Central memory CD8-positive, alpha-beta T cell (primary cell): ENCODE measurements at regions not wholly inside any gene's neighbourhood (a gene's known extent, or its start where the extent isn't known, plus 50 kb on each side); places are given as distances from the start of the nearest gene placed in this dataset.

ENCODE experiments used
- ATAC-seq: fragments of 150-1000 bp; cut with Tn5 transposase; replicated peaks from 2 replicates; pipeline ENCODE4 v1.10.0; 2022; ENCODE audit warnings: mild to moderate bottlenecking, moderate FRiP score, moderate number of reproducible peaks; ENCODE audit not compliant: poor library complexity, severe bottlenecking; ENCODE audit errors: extremely low read depth
- DNase-seq, 2 donors: peaks; one replicate each; pipeline ENCODE4 v3.0.0; 2021; ENCODE audit warnings: low spot score in 2 of 2
- H3K27ac Mint-ChIP-seq: one replicate; pipeline ENCODE4 v1.8.0; 2022; ENCODE audit warnings: low read depth, mild to moderate bottlenecking, moderate library complexity, mixed read lengths
- H3K27me3 Mint-ChIP-seq: one replicate; pipeline ENCODE4 v1.8.0; 2022; ENCODE audit warnings: mixed read lengths
- H3K36me3 Mint-ChIP-seq: one replicate; pipeline ENCODE4 v1.8.0; 2022; ENCODE audit warnings: mild to moderate bottlenecking, moderate library complexity, mixed read lengths; ENCODE audit not compliant: insufficient read depth
- H3K4me1 Mint-ChIP-seq: one replicate; pipeline ENCODE4 v1.8.0; 2022; ENCODE audit warnings: mixed read lengths
- H3K4me3 Mint-ChIP-seq: one replicate; pipeline ENCODE4 v1.8.0; 2022; ENCODE audit warnings: mild to moderate bottlenecking, moderate library complexity, mixed read lengths
- H3K9me3 Mint-ChIP-seq: one replicate; pipeline ENCODE4 v1.8.0; 2022; ENCODE audit warnings: mixed read lengths

DNA sequence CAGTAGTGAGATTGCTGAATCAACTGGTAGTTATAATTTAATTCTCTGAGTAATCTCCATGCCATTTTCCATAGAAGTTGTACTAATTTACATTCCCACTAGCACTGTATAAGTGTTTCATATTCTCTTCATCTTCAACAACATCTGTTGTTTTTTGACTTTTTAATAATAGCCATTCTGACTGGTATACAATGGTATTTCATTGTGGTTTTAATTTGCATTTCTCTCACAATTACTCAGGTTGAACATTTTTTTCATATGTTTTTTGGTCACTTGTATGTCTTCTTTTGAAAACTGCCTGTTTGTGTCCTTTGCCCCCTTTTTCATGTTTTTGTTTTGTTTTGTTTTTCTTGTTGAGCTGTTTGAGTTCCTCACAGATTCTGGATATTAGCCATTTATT lies 880.2 kb downstream of the RAPGEF2 start:
- DNase-seq (no peak), ATAC-seq (no peak)
- Mint-ChIP-seq H3K27ac (no peak overlapping the region), H3K27me3 (no peaks in the 10 kb centered on the region), H3K4me1 (no peaks in the 10 kb centered on the region), H3K4me3 (no peak overlapping the region), H3K36me3 (no peaks in the 10 kb centered on the region), H3K9me3 (peaks cover 11% of the 10 kb centered on the region)

DNA sequence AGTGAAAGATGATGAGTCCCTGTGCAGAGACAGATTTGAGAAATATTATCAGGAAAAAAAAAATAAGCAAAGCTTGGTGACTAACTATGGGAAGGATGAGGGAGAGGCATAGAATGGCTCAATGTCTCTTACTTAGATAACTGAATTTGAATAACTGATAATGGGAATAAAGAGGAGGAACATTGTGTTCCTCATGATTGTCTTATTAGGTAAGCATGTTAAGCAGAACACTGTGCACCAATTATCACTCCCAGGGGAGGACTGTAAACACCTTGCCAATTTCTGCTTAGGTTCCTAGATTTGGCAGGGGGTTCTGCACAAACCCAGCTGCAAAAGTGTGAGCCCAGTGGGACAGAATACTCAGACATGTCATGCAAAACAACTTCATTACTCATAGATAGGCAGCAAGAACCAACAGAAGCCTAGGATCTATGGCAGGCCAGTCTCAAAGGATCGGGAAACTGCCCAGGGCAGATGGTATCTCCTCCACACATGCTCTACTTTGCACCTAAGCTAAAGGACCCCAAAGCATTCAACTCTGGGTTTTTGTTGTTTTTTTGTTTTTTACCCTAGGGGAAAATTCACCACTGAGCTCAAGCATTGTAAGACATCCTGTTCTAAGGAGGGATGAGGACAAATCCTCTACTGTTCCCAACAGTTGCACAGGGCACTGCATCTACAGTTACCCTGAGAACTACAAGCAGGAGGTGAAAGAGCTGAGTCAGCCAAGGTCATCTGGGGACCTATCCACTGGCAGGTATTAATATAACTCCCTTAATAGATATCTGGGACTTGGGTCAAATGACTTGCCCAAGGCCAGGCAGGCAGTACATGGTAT lies 907.0 kb downstream of the RAPGEF2 start:
- Mint-ChIP-seq H3K4me1 (no peaks in the 10 kb centered on the region), H3K36me3 (no peaks in the 10 kb centered on the region), H3K27me3 (no peaks in the 10 kb centered on the region), H3K9me3 (peaks cover 30% of the 10 kb centered on the region), H3K27ac (no peak overlapping the region), H3K4me3 (no peak overlapping the region)
- ATAC-seq (no peak), DNase-seq (no peak)

DNA sequence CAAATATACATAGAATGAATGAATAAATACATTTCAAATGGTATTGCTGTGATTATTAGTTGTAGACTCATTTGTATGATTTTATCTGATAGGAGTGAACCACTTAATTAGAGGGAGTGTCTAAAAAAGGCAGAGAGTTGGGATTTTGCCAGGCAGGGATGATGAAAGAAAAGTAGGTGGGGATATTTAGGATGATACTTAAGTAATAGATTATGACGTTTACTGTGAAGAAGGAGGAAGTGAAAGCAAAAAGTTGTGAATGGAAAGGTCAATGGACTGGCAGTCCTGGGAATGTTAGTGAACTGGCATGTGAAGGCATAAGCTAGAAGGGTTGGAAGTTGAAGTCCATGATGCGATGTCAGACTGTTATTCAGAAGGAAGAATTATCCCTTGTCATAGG lies 917.1 kb downstream of the RAPGEF2 start:
- H3K27ac Mint-ChIP-seq: no peak overlapping the region
- H3K4me1 Mint-ChIP-seq: no peaks in the 10 kb centered on the region
- DNase-seq (no peak), ATAC-seq (no peak)
- no peak overlapping the region for H3K4me3 Mint-ChIP-seq
- H3K36me3 Mint-ChIP-seq: peaks cover 1% of the 10 kb centered on the region
- H3K9me3 Mint-ChIP-seq: peaks cover 26% of the 10 kb centered on the region
- no peaks in the 10 kb centered on the region for H3K27me3 Mint-ChIP-seq

DNA sequence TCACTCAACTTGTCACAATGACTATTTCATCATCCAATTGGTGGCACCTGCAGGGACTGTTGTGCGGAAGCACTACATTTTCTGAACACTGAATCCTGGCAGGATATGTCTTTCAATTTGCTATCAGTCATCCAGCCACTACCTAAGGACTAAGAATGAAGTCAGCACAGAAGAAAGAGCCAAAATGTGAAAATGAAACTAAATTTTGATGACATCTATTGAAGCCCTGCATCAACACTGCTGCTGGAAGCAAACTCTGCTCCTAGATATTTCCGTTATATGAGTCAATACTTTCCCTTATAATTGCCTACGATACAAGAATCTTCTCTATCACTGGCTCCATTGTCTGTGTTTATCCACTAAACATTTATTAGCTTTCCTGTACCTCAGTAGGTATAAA lies 917.9 kb downstream of the RAPGEF2 start:
- Mint-ChIP-seq H3K9me3 (peaks cover 30% of the 10 kb centered on the region), H3K4me1 (no peaks in the 10 kb centered on the region), H3K27me3 (no peaks in the 10 kb centered on the region), H3K27ac (no peak overlapping the region), H3K4me3 (no peak overlapping the region), H3K36me3 (peaks cover 1% of the 10 kb centered on the region)
- no peak for ATAC-seq
- no peak for DNase-seq

DNA sequence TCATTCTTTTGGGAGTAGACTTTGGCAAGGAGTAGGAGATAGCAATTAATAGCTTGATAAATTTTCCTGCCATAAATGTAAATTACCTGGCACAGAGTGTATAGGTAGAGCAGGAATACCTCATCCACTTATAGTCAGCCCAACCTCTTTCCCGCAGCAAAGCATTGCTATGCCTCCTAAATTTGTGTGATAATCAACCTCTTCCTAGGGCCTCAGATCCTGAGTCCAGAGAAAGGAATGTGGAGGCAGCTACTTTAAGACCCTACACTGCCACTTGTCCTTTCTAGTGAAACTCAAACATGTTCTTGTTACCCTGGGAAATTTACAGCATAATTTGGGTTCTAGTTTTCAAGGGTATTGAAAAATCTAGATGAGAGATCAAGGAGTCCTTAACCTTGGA lies 919.0 kb downstream of the RAPGEF2 start:
- H3K4me3 Mint-ChIP-seq: no peak overlapping the region
- H3K27ac Mint-ChIP-seq: no peak overlapping the region
- no peak for DNase-seq
- no peak for ATAC-seq
- peaks cover 39% of the 10 kb centered on the region for H3K9me3 Mint-ChIP-seq
- H3K36me3 Mint-ChIP-seq: peaks cover 1% of the 10 kb centered on the region
- no peaks in the 10 kb centered on the region for H3K27me3 Mint-ChIP-seq
- no peaks in the 10 kb centered on the region for H3K4me1 Mint-ChIP-seq

DNA sequence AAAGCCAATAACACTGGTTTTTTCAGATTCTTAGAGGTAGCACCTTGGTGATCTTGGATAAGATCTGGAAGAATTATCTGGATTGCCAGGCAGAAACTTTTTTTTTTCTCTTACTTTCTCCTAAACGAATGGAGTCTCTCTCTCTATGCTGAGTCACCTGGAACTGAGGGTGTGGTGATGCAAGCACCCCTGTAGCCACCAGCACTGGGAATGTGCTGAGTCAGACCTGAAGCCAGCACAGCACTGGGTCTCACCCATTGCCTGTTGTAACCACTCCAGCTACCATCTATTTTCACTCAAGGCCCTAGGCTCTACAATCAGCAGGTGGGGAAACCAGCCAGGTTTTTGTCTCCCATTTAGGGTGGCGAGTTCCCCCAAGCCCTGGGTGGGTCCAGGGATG lies 923.8 kb downstream of the RAPGEF2 start:
- no peak overlapping the region for H3K27ac Mint-ChIP-seq
- H3K9me3 Mint-ChIP-seq: peaks cover 25% of the 10 kb centered on the region
- ATAC-seq: no peak
- no peak for DNase-seq
- H3K4me3 Mint-ChIP-seq: no peak overlapping the region
- H3K27me3 Mint-ChIP-seq: no peaks in the 10 kb centered on the region
- H3K4me1 Mint-ChIP-seq: no peaks in the 10 kb centered on the region
- H3K36me3 Mint-ChIP-seq: no peaks in the 10 kb centered on the region

DNA sequence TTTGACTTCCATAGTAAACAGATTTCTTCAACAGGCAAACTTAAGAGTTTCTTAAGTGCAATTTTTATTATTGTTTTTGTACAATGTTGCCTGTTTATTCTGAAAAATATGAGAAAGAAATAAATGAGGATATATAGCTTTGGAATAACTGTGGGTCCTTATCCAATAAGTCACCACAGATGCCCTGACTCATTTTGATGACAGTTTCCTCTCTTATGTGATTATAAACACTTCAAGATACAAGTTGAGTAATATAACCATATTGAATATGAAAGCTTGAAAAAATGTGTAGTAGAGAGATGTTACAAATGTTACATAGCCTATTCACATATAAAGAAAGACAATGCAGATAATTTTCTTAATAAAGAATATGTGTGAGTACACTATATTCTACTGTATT lies 931.6 kb downstream of the RAPGEF2 start:
- H3K36me3 Mint-ChIP-seq: no peaks in the 10 kb centered on the region
- no peaks in the 10 kb centered on the region for H3K4me1 Mint-ChIP-seq
- no peak overlapping the region for H3K4me3 Mint-ChIP-seq
- no peak for DNase-seq
- ATAC-seq: no peak
- no peaks in the 10 kb centered on the region for H3K27me3 Mint-ChIP-seq
- H3K9me3 Mint-ChIP-seq: peaks cover 4% of the 10 kb centered on the region
- H3K27ac Mint-ChIP-seq: no peak overlapping the region

DNA sequence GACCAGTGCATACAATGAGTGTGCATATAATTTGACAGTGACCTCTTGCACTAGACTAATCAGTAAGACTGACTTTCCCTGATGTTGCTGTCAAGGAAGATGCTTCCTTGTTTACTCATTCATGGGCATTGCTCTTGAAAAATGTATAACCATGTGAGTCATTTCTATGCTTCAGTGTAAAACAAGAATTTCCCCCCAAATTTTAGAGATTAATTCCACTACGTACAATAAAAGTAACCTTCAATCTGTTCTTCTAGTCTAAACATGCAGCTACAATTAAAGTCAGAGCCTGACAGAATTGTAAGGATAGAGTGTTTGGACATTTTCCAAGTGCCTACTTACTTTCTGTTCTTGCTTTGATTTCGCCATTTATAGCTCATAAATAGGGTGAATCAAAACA lies 935.7 kb downstream of the RAPGEF2 start:
- Mint-ChIP-seq H3K4me1 (no peaks in the 10 kb centered on the region), H3K27ac (no peak overlapping the region), H3K27me3 (no peaks in the 10 kb centered on the region), H3K36me3 (no peaks in the 10 kb centered on the region), H3K9me3 (peaks cover 21% of the 10 kb centered on the region), H3K4me3 (no peak overlapping the region)
- no peak for DNase-seq
- ATAC-seq: no peak

DNA sequence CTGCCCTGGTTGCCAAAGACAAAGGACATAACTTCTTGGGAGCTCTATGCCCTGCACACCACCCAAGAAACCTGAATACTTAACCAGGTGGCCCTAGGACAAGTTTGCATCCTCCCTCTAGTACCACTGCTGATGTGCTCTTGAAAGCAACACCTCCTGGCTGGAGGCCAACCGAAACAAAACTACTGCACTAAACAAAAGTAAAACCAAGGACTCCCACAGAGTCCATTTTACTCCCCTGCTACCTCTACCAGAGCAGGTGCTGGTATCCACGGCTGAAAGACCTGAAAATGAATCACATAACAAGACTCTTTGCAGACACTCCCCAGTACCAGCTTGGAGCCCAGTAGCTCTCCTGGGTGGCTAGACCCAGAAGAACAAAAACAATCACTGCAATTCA lies 941.8 kb downstream of the RAPGEF2 start:
- DNase-seq (no peak), ATAC-seq (no peak)
- Mint-ChIP-seq H3K4me3 (no peak overlapping the region), H3K27ac (no peak overlapping the region), H3K27me3 (no peaks in the 10 kb centered on the region), H3K9me3 (peaks cover 26% of the 10 kb centered on the region), H3K4me1 (no peaks in the 10 kb centered on the region), H3K36me3 (no peaks in the 10 kb centered on the region)

DNA sequence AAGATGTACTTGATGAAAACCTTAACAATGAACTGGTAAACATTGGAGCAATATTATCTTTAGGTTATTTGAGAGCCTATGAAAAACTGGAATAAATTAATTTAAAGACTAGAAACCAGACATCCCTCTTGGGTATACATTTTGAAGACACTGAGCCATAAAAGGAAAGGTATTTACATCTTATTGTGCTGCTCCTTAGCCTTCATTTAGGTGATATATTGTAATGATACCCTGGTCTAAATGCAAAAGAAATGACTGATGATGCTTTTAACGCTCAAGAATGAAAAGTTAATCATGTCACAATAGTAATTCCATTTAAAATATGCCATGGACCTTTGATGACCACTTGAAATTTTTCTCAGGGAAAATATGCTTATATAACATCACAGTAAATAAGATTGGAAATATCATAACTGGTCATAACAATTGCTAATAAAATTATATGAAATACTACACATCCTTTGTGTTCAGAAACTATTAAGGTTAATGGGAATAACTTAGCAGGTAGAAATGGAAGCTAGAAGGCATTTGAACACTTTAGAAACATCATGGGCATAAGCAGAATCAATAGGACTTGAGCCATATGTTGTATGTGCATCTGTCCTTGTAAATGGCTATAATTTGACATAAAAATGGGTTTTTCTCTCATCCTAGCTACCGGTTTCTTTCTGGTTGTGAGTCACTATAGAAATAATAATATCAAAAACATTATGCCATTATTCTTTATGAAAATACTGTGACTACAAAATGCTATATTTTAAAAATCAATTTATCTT lies 979.7 kb downstream of the RAPGEF2 start:
- Mint-ChIP-seq H3K4me3 (no peak overlapping the region), H3K9me3 (peaks cover 20% of the 10 kb centered on the region), H3K4me1 (no peaks in the 10 kb centered on the region), H3K27me3 (no peaks in the 10 kb centered on the region), H3K36me3 (no peaks in the 10 kb centered on the region), H3K27ac (no peak overlapping the region)
- DNase-seq: no peak
- ATAC-seq: no peak

DNA sequence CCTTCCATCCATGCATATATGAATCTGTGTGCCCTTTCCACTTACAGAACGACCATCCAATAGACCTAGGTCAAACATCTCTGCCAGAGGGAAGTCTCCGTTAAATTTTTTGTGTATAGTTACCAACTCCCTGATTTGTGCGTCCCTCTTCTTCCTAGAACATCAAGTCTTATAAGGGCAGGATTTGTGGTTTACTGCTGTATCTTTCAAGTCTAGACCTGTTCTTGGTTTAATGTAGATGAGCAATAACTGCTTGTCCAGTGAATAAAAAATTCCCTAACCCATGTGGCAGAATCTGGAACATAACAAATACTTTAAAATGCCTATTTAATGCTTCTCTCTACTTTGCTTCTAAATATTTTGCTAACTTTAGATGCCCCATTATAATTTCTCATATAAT lies 988.8 kb downstream of the RAPGEF2 start:
- H3K9me3 Mint-ChIP-seq: peaks cover 38% of the 10 kb centered on the region
- H3K4me1 Mint-ChIP-seq: no peaks in the 10 kb centered on the region
- no peaks in the 10 kb centered on the region for H3K27me3 Mint-ChIP-seq
- no peaks in the 10 kb centered on the region for H3K36me3 Mint-ChIP-seq
- H3K27ac Mint-ChIP-seq: no peak overlapping the region
- H3K4me3 Mint-ChIP-seq: no peak overlapping the region
- DNase-seq: no peak
- no peak for ATAC-seq

DNA sequence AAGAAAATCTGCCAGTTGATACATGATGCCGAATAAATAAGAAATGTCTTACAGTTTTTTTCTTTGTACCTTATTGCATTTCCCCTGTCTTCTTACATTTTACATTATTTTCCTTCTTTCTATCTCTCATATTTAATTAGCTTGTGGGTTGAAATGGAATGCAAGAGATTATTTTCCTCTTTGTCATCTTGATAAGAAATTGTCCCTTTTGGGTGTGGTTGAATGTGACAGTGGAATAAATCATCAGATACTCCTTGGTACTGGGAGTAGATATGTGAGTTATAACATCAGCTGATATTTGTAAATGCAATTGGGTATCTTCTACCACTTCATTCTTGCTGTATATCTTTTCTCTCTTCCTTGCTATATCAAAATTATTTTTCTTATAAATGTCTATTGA lies 997.4 kb downstream of the RAPGEF2 start:
- no peaks in the 10 kb centered on the region for H3K4me1 Mint-ChIP-seq

DNA sequence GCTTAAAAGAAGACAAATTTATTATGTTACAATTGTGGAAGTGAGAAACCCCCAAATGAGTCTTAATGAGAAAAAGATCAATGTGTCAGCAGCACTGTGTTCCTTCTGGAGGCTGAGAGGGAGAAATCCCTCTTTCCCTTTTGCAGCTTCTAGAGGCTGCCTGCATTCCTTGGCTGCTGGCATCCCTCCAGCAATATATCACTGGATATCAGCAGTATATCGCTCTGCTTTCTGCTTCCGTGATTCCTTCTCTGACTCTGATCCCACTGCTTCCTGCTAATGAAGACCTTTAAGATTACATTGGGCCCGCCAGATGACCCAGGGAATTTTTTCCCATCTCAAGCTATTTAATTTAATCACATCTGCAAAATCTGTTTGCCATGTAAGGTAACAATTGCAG lies 1008.0 kb downstream of the RAPGEF2 start:
- no peak for DNase-seq
- H3K27me3 Mint-ChIP-seq: no peaks in the 10 kb centered on the region
- no peaks in the 10 kb centered on the region for H3K36me3 Mint-ChIP-seq
- no peak for ATAC-seq
- no peaks in the 10 kb centered on the region for H3K4me1 Mint-ChIP-seq
- H3K4me3 Mint-ChIP-seq: no peak overlapping the region
- H3K27ac Mint-ChIP-seq: no peak overlapping the region
- H3K9me3 Mint-ChIP-seq: peaks cover 37% of the 10 kb centered on the region

More for the DNA sequence above, 997.4 kb downstream of the RAPGEF2 start:
- ATAC-seq (no peak), DNase-seq (no peak)
- H3K4me3 Mint-ChIP-seq: no peak overlapping the region
- H3K27me3 Mint-ChIP-seq: no peaks in the 10 kb centered on the region
- peaks cover 2% of the 10 kb centered on the region for H3K36me3 Mint-ChIP-seq
- no peak overlapping the region for H3K27ac Mint-ChIP-seq
- peaks cover 22% of the 10 kb centered on the region for H3K9me3 Mint-ChIP-seq
